HG03196 (cell line): ENCODE measurements at regions not wholly inside any gene's neighbourhood (a gene's known extent, or its start where the extent isn't known, plus 50 kb on each side); places are given as distances from the start of the nearest gene placed in this dataset.
A peak's percentile ranks its signal among the peaks of the same experiment; 100 is the strongest.

Experiments
- ATAC-seq: cut with Tn5 transposase; IDR thresholded peaks from one replicate; pipeline ENCODE4 v1.9.1; 2021; ENCODE audit not compliant: unreplicated experiment

DNA sequence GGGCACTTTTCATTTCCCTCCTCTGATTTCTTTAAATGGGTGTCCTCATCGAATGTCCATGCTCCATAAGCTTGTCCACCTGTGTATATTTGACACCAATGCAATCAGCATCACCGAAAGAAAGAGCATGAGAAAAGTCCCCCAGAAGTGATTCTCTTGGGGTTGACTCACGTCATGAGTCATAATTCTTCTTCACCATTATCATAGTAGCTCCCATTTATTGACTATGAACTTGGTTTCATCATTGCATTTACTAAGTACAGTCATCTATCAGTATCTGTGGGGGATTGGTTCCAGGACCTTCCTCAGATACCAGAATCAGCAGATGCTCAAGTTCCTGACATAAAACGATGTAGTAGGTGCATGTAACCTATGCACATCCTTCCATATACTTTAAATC lies 372.5 kb upstream of the CFAP20DC start:
- ATAC-seq, result no peak

DNA sequence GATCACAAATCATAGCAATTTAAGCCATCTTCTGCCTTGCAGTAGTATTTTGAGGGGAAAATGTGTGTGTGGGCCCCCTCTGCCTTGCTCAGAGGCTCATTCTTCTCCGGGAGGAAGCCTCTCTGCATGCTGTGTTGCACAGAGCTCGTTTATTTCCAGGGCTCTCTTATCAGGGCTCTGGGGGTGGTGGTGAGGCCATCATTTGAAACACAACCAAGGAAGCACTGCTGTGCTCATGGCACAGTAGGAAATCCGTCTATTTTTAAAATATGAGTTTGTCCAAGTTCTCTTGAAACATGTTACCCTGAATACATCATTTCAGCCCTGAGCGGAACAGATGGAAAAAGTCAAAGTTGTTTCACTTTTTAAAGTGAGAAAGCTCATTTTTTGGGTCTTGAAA lies 369.0 kb upstream of the CFAP20DC start:
- no peak for ATAC-seq

DNA sequence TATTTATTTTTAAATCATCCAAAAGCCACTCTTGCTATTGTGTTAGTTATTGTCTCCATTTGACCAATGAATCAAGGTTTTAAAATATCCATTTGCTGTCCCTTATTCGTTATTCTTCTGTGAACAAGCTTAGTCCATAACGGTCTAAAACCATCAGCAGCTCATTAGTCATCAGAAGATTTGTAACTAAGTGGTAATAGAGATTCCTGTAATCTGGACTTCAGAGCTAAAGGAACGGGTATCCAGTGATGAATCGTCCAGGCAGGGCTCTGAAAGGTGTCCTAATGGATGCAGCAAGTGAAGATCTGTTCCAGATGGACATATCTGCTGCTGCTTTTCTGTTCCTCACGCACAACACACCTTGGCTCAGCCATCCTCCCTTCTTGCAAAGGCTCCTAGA lies 362.7 kb upstream of the CFAP20DC start:
- ATAC-seq, result no peak

DNA sequence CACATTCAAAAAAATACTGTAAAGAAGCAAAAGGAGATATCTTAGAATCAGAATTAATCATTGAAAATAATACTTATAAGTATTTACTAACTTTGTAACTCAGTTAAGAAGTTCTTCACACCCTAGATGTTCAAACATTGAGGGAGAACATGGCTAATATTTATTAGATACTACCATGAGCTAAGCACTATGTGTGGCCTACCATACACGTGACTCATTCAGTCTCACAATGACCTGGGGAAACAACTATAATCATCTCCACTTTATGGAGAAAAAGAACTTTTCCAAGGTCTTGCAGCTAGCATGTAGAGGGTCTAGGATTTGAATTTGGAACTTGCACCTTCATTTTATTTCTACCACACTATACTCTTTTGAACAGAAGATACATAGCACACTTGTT lies 361.9 kb upstream of the CFAP20DC start:
- no peak for ATAC-seq

DNA sequence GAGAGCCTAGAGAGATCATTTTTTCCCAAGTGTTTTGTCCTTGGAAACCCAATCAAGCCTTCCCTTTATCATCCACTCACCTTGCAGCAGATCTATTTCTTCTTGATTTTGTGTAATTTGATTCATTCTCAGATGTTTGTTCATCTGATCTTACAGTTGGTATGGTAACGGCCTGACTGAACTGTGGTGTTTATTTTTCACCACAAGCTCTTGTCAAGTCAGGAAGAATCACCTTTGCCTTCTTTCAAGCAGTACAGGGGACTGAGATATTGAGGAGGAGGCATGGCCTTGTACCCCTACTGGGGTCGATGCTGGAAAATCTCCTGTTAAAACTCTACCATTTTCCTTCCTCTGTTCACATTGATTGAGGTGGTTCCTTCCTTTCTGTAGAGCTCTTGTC lies 361.4 kb upstream of the CFAP20DC start:
- no peak for ATAC-seq

DNA sequence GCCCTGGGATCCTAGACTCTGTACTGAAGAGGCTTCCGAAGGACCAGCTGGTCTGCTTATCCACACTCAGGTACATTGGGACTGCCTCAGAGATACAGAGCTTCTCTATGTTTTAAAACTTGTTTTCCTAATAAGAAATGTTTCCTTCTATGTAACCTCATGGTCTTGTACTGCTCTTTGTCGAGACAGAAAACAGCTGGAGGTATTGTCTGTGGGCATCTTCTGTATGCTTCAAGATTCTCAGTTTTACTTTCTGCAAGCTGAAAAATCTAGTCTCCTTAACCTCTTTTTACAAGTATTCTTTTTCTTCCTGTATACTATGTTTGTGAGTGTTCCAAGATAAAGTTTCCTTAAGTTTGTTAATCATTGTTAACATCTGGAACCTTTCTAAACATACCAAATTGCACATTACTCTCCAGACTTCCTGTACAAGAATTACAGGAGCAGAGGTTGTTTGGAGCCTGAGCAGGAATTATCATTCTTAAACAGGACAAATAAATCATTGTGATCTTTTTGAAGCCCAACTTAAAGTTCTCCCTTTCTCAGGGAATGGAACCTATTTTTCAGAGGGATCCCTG lies 358.3 kb upstream of the CFAP20DC start:
- ATAC-seq, result peak; percentile 71

DNA sequence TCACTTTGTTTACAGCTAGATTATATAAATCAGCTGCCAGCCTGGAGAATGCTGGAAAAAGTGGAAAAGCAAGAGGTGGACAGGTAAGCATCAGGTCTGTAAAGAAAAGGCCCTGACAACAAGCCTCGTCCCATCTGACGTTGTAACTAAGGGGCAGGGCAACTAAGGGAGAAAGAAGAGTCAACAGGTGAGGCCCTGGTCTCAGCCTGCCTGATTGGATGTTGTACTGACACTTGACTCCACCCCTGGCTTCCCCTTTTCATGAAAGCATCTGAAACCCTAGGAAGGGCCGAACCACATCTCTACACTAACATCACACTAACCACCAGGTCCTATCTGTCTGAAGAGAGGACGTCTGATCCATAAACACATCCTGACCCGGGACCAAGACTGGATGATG lies 357.6 kb upstream of the CFAP20DC start:
- no peak for ATAC-seq

DNA sequence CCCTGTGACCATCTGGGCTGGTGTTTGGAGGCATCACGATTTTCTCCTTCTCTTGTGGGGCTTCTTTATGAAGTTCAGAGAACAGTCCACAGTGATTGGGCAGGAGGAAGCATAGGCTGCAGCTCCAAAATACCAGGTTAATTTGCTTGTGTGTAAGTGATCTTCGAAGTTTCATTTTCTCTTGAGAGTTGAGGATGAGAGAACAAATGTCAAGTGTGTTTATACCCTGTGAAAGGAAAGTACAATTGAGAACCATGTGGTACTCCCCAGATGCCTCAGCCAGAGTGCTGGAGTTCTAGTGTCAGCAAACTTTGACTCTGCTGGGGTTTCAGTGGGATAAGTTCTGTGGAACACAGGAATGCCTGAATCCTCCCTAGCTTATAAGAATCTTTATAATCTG lies 357.1 kb upstream of the CFAP20DC start:
- ATAC-seq, result peak; percentile 84

DNA sequence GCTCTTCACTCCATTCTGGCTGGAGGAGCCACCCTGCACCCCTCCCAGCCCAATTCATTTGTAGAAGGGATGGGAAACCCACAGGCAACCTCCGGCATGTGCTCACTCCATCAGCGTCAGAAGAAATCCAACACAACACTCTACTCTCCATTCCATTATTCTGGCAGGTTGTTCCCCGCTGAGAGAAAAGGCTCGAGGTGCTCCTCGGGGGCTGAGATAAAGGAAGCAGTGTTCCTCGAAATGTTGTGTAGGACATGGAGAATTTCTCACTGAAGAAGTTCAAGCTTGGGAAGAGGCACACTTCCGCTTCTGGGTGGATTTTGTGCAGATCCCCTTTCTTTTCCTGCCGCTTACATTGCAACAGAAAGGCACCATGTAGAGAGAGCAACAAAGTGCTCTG lies 355.0 kb upstream of the CFAP20DC start:
- ATAC-seq, result no peak

DNA sequence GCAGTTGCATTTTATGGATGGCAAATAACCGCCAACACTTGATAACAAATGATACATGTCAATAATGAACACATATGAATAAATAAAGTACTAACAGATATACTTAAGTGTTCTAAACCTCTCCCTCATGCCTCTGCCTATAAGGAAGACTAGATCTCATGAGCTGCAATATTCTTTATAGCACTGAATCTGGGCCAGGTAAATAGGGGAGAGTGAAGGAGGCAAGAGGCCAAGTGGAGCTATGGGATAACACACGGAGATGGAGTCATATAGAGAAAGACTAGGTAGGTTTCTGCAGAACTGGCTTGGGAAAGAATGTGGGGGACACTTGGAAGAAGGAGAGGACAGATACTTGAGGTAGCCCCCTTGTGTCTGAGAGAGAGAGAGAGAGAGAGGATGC lies 354.2 kb upstream of the CFAP20DC start:
- no peak for ATAC-seq

DNA sequence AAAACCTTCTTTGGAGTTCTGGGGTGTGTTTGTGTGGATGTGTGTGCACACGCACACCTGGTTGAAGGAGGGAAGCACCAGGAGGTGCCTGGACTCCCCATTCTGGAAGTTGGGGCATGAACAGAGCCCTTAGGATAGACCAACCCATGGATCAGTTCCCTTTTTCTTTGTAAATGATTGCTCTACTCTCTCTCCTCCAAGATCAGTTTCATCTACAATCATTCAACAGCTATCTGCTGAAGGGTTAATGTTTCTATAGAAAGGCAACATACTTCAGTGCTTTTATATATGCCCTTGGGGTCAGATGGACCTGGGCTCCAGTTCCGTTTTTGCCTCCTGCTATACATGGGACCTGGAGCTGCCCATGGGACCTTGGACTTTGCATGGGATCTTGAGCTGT lies 352.1 kb upstream of the CFAP20DC start:
- ATAC-seq, result no peak

DNA sequence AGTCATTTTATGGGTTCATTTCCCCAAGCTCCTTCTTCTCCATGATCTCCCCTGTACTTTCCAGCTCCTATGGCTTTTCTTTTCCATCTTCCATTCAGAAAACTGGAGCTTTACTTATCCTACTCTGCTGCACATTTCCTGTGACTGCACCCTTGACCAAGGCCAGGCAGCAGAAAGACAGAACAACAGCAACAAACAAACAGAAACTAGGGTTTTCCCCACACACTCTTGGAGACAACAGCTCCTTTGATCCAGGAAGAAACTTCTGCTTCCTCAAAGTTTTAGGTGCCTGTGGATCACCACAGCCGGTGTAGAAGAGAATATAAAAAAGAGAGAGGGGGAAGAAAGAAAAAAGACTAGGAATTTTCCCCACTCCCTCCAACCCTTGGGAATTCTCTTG lies 342.3 kb upstream of the CFAP20DC start:
- ATAC-seq, result no peak

DNA sequence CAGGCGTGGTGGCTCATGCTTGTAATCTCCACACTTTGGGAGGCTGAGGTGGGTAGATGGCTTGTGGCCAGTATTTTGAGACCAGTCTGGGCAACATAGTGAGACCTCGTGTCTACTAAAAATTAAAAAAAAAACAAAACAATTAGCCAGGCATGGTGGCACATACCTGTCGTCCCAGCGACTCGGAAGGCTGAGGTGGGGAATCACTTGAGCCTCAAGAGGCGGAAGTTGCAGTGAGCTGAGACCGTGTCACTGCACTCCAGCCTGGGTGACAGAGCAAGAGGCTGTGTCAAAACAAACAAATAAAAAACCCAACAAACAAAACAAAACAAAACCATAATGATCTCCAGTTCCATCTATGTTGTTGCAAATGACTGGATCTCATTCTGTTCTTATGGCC lies 341.3 kb upstream of the CFAP20DC start:
- no peak for ATAC-seq

DNA sequence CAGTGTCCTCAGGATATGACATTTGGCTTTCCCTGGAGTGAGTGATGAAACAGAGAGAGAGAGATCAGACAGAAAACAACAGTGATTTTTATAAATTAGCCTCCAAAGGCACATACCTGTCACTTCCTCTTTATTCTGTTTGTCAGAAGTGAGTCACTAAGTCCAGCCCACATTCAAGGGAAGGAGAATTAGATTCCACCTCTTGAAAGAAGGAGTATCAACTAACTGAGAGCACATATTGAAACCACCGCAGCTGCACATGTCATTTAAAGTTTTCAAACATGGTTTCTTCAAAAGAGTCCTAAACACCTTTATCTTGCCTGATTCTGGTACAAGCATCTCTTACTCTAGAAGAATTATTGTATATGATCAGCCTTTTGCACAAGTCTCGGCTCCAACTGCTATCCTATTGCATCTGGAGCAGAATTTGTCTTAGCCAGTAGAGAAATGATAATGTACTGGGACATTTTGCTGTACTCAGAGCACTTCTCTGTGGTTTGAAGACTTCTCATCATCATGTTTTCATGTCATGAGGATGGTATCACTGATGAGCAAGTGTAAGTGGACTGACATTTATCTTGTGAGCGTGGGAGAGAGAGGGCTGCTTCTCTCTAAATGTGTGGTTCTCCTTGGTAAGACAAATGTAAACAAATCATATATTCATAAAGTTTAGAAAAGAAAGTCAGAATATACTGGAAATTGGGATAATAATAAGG lies 338.9 kb upstream of the CFAP20DC start:
- no peak for ATAC-seq

DNA sequence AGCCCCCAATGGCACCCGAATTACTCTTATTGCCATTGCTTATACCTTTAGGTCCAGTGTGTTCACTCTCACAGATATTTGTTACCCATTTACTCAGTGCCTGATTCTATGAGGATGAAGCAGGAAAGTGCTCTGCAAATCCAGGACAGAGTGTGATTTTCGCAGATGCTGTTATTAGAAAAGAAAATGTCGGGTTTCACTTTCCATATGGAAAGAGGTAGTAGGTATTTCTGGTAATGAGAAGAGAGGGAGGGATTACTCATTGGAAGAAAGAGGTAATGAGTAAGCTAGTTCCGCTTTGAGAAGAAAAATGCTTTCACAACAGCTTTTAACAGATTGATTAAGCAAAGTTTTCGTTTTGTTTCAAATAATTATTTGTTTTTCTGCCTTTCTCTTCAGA lies 336.3 kb upstream of the CFAP20DC start:
- ATAC-seq, result peak; percentile 85

DNA sequence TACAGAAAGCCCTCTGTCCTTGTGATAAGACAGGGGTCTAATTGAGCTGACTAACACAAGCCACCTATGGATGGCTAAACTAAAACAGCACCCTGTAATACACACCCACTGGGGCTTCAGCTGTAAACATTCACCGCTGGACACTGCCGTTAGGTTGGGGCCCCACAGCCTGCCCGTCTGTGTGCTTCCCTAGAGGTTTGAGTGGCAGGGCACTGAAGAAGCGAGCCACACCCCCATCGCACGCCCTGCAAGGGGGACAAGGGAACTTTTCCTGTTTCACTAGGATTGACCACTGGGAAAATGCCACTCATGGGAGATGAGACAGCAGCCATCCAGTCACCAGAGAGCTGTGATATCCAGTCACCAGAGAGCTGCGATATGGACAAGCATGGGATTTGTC lies 335.7 kb upstream of the CFAP20DC start:
- no peak for ATAC-seq

DNA sequence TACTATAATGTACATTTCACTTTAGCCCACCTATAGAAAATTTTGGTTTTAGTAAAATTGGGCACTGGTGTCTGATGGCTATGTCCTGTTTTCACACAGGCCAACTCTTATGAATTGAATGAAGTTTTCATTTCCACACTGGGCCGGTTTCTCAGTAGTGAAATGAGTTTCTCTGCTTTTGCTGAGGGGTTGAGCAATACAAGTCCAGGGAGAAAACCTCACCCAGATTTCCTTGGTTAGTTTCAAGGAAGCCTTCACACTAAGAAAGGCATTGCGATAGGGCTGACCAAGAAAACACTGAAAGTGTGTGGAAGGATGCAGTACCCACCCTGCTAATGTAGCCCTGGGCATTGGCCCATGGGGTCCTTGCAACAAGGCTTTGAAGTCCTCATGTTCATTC lies 331.5 kb upstream of the CFAP20DC start:
- ATAC-seq, result peak; percentile 49

DNA sequence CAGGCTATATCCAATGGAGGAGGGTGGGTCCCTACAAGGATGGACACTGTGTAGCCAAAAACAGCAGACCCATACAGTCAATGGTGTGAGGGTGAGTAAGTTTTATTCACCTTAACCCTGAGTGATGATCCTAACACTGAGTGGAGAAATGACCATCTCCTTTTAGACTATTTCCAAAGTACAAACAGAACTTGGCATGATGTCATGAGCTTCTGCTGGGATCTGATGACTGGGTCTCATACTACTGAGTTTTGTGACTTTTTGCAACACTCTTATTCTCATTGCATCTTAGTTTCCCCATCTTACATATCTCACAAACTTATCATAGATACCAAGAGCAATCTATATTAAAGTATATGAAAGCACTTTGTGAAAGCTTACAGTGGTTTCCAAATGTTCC lies 330.3 kb upstream of the CFAP20DC start:
- no peak for ATAC-seq

DNA sequence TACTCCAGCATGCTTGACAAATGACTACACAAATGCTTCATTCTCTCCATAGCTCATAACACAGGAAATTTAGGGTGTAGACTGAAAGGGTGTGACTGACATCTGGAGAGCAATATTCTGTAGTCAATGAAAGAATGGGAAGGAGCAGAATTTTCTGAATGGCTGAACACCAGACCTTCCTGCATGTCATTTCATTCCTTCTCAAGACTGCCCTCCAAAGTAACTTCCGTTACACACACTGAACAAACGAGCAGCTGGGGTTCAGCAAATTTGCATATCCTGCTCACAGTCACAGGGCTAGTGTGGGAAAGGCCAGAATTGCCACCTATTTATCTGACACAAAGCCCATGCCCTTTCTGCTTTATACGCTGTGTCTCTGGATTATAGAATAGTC lies 325.0 kb upstream of the CFAP20DC start:
- peak; percentile 100 for ATAC-seq

DNA sequence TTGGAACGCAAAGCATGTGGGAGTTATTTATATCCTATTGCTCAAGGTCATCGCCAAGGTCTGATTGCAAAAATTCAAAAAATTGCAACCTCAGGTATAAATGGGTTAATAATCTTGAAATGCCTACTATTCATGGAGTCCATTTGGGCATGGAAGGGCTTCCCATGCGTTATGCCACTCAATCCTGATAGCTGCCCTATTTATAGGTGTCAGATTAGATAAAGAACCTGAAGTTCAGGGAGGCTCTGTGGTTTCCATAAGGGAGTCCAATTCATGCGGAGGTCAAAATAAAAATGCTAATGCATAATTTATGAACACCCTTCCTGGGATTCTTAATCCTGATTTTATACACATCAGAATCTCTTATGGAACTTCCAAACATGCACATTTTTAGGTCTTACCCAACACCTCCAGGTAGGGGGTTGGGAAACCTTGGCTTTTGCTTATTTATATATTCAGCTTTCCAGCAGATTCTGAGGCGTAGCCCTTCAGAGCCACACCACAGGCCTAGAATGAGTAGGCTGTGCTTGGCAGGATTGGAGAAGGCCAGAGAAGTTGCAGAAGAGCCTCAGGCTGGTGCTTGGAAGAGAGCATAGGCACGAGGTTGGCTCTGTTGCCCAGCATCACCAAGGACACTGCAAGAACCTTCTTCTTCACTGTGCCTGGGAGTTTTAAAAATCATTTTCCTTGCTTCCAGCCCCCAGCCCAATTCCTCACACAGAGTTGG lies 324.4 kb upstream of the CFAP20DC start:
- peak; percentile 18 for ATAC-seq

DNA sequence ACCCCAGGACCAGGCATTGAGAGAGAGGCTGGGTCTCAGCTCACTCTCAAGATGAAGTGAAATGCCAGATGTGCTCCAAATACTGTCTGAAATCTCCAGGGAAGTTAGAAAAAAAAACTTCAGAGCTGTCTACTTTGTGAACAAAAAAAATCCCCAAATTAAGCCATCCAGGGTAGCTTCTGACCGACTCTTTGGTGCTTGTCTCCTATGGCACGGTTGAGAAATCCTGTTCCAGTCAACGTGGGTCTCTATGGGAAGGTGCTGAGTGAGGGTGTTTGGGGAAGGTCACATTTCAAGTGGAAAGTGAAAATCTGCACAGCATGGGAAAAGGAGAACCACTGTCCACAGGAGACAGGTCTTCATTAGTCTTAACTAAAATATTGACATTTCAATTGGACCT lies 322.5 kb upstream of the CFAP20DC start:
- ATAC-seq, result no peak

DNA sequence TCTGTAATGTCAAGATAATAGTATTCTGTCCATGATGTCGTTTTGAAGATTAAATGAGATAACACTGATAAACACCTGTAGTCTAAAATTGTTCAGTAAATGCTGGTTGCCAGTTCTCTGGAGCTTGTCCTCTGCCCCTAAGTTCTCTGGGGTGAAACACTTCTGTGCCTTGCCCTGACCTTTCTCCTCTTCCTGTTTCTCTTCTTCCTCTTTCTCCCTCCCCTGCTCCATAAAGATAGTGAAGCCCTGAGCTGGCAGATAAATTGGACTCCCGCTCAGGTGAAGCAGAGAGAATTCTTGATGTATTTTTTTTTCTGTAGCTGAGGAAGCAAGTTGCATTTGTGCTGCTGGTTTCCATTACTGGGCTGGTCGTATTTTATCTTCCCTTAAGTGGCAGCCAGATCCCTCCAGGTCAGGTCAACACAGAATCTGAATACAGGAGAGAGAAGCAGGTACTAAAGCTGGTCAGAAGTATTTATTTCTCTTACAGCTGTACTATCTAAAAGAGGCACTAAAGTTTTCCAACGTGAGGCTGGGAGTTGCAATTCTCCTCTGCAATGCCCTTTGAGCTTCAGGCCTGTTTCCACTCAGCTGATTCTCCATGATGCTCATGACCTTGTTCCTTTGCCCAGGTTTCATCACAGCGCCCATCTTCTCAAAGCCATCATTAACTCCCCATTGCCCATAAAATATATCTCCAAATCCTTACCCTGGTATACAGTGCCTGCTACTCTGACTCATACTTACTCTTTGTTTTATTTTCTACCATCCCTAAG lies 319.3 kb upstream of the CFAP20DC start:
- ATAC-seq, result no peak
